Right lobe of liver (tissue), 6 donors: ENCODE measurements at regions not wholly inside any gene's neighbourhood (a gene's known extent, or its start where the extent isn't known, plus 50 kb on each side); places are given as distances from the start of the nearest gene placed in this dataset.

Experiments used
- ATAC-seq, 4 donors: fragments of 200-7000 bp; cut with Tn5 transposase; one replicate each; pipeline ENCODE4 v1.9.1; 2020; ENCODE audit warnings: mild to moderate bottlenecking in 4 of 4, moderate library complexity in 4 of 4
- DNase-seq, 3 donors: peaks; one replicate each; pipeline ENCODE4 v3.0.0-alpha.2; 2020
- H3K27ac ChIP-seq, 3 donors: fragments of 200-600 bp; one replicate each; pipeline ENCODE4 v1.8.0; 2022
- H3K27me3 ChIP-seq, 2 donors: fragments of 200-600 bp; one replicate each; pipeline ENCODE4 v1.8.0; 2022
- H3K36me3 ChIP-seq, 4 donors: fragments of 200-600 bp; sonication (generic) in 1 of 4; one replicate each; pipeline versions ENCODE4 v1.5.1 to v1.8.0; 2017 to 2022; ENCODE audit warnings: control low read depth in 1 of 4
- H3K4me1 ChIP-seq, 4 donors: fragments of 200-600 bp; sonication (generic) in 1 of 4; one replicate each; pipeline versions ENCODE4 v1.5.1 to v1.8.0; 2017 to 2022; ENCODE audit warnings: control low read depth in 1 of 4
- H3K4me3 ChIP-seq, 3 donors: fragments of 200-600 bp; one replicate each; pipeline ENCODE4 v1.8.0; 2022
- H3K9me3 ChIP-seq, 4 donors: fragments of 200-600 bp; sonication (generic) in 1 of 4; one replicate each; pipeline versions ENCODE4 v1.5.1 to v1.8.0; 2017 to 2022; ENCODE audit warnings: control low read depth in 1 of 4
- POLR2A ChIP-seq: fragments of 450-650 bp; IDR thresholded peaks from one replicate; pipeline ENCODE4 v1.6.1; 2017; ENCODE audit warnings: antibody characterized with exemption, mild to moderate bottlenecking
- WGBS: methylation state at CpG from one replicate; pipeline ENCODE4 v1.1.6; 2018; ENCODE audit warnings: low coverage, low lambda C conversion rate; ENCODE audit not compliant: insufficient coverage; ENCODE audit errors: missing lambda C conversion rate; 5-methylcytosine and 5-hydroxymethylcytosine counted together
- intact Hi-C, 2 donors: fragments of 100-400 bp; cut with DNase I; formaldehyde crosslinking; loops; one replicate each; pipeline versions ENCODE4 v1.11.2 to v1.14.1; 2022
- TF ChIP-seq, protein P1 (sequence below), 4 donors: fragments of 200-600 bp in 3 of 4; fragments of 450-650 bp in 1 of 4; IDR thresholded peaks; one replicate each; pipeline versions ENCODE4 v1.5.1 to v1.8.0; 2016 to 2022; ENCODE audit warnings: antibody characterized with exemption in 4 of 4, mild to moderate bottlenecking in 2 of 4
- donor health status: DM: no; HTN: yes; CAD: no.
- donor health status: DM: no; HTN: no; CAD: no.
- donor health status: DM: no; HTN: no; CAD: no.
- donor health status: DM: no; HTN: yes; CAD: no.
- donor health status: DM: no; HTN: yes; CAD: no.

GRCh38 chr11:119910051-119910450 lies 181.1 kb upstream of the NECTIN1 start:
- no peaks in the 10 kb centered on the region for H3K27me3 ChIP-seq
- no peak for TF ChIP-seq POLR2A
- TF ChIP-seq, protein P1, sequence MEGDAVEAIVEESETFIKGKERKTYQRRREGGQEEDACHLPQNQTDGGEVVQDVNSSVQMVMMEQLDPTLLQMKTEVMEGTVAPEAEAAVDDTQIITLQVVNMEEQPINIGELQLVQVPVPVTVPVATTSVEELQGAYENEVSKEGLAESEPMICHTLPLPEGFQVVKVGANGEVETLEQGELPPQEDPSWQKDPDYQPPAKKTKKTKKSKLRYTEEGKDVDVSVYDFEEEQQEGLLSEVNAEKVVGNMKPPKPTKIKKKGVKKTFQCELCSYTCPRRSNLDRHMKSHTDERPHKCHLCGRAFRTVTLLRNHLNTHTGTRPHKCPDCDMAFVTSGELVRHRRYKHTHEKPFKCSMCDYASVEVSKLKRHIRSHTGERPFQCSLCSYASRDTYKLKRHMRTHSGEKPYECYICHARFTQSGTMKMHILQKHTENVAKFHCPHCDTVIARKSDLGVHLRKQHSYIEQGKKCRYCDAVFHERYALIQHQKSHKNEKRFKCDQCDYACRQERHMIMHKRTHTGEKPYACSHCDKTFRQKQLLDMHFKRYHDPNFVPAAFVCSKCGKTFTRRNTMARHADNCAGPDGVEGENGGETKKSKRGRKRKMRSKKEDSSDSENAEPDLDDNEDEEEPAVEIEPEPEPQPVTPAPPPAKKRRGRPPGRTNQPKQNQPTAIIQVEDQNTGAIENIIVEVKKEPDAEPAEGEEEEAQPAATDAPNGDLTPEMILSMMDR (IDR thresholded peaks at IDR 0.05) = no peak
- 60% methylated on average over 1 of the region's 4 CpGs for WGBS
- DNase-seq = no peak
- H3K4me1 ChIP-seq = peaks cover 0 to 25% (median 11%) of the 10 kb centered on the region in 4 donors
- no peak overlapping the region for H3K4me3 ChIP-seq
- H3K27ac ChIP-seq = no peak overlapping the region
- intact Hi-C loops = no loop called here
- H3K36me3 ChIP-seq = no peaks in the 10 kb centered on the region
- H3K9me3 ChIP-seq = no peaks in the 10 kb centered on the region
- ATAC-seq = no peak

DNA sequence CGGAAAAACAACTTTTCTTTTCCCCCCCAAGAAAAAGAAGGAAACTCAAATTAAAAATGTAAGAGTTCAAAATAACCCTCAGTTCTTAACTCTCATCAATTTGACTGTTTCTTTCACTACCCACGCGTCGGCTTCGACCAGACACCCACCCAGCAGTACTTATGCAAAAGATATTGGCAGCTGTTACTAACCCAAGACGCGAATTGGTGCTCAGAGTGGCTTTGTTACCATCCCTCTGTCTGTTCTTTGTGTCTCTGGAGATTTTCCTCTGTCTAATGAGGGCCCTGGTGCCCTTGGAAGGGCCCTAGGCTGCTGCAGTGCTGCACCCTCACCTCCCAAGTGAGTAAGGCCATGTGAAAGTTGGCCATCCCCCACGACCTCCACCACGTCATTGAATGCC lies 180.5 kb upstream of the NECTIN1 start:
- Histone ChIP-seq H3K27ac (no peak overlapping the region), H3K4me3 (no peak overlapping the region), H3K27me3 (no peaks in the 10 kb centered on the region), H3K4me1 (peaks cover 0 to 26% (median 13%) of the 10 kb centered on the region in 4 donors), H3K9me3 (no peaks in the 10 kb centered on the region), H3K36me3 (no peaks in the 10 kb centered on the region)
- ATAC-seq (no peak), DNase-seq (no peak)
- intact Hi-C loops = no loop called here
- no peak for TF ChIP-seq POLR2A
- TF ChIP-seq, protein P1 (IDR thresholded peaks at IDR 0.05) = no peak
- 75% methylated on average over 9 of the region's 9 CpGs for WGBS

DNA sequence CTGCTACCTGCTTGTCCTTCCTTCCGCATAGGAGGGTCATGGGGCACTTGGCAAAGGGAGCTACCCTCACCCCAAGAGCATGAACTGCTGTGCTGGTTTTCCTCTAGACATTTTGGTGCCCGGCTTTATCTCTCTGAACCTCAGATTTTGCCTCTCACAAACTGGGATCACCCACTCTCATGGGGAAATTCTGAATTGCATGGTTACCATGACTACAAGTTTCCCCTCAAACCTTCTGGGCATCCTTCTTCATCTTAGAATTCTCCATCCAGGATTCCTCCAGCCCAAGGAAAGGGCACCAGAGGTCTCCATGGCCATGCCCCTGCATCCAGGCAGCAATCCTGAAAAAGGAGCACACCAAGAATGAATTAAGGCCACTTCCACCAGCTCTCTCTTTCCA lies 180.1 kb upstream of the NECTIN1 start:
- Histone ChIP-seq H3K27ac (no peak overlapping the region), H3K36me3 (no peaks in the 10 kb centered on the region), H3K9me3 (no peaks in the 10 kb centered on the region), H3K27me3 (no peaks in the 10 kb centered on the region), H3K4me1 (peaks cover 2 to 27% (median 13%) of the 10 kb centered on the region in 4 donors), H3K4me3 (no peak overlapping the region)
- intact Hi-C loops = no loop called here
- TF ChIP-seq, protein P1 (IDR thresholded peaks at IDR 0.05) = no peak
- TF ChIP-seq POLR2A = no peak
- ATAC-seq (no peak), DNase-seq (no peak)
- WGBS = no CpG with 5 or more reads among the region's 2 CpGs

- H3K4me1 ChIP-seq = peaks cover 2 to 29% (median 18%) of the 10 kb centered on the region in 4 donors
- no peak overlapping the region for H3K27ac ChIP-seq
- H3K27me3 ChIP-seq = no peaks in the 10 kb centered on the region
- H3K9me3 ChIP-seq = no peaks in the 10 kb centered on the region
- 55% methylated on average over 6 of the region's 6 CpGs for WGBS
- TF ChIP-seq, protein P1 (IDR thresholded peaks at IDR 0.05) = no peak
- TF ChIP-seq POLR2A = no peak
- ATAC-seq = no peak
- DNase-seq = no peak
- no peaks in the 10 kb centered on the region for H3K36me3 ChIP-seq
- H3K4me3 ChIP-seq = no peak overlapping the region
- intact Hi-C loops = no loop called here
Observed at GRCh38 chr11:119908573-119908904, 179.5 kb upstream of the NECTIN1 start.
